ENCODE measurements at regions not wholly inside any gene's neighbourhood (a gene's known extent, or its start where the extent isn't known, plus 50 kb on each side); places are given as distances from the start of the nearest gene placed in this dataset.
"Not testable (repeated sequence)": the region's sequence is repeated elsewhere in the genome, so short reads cannot be mapped to it uniquely, and the experiment has no call there.

- no peak for DNase-seq
- ATAC-seq: no peak
- intact Hi-C loops (cut with DNase I, micrococcal nuclease): no loop called here
These were observed 54.2 kb upstream of the CYP2D6 start for GRCh38 chr22:42184852-42185251.

DNA sequence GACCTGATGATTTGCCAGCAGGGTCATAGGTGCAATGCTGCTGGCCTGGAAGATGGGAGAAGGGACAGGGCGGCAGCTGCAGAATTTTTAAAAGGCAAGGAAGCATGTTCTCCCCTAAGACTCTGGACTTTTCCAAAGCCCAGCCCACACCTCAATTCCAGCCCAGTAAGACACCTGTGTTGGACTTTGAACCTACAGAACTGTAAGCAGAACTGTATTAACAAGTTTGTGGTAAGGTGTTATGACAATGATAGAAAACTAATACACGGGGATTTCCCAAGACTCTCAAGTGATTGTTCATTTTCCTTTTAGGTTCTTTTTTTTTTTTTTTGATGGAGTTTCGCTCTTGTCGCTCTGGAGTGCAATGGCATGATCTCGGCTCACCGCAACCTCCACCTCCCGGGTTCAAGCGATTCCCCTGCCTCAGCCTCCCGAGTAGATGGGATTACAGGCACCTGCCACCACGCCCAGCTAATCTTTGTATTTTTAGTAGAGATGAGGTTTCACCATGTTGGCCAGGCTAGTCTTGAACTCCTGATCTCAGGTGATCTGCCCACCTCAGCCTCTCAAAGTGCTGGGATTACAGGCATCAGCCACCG is 53.0 kb upstream of the CYP2D6 start:
- DNase-seq (peak; percentile 30 to 51), ATAC-seq (peak; percentile 90)
- intact Hi-C loops (cut with DNase I, micrococcal nuclease): not testable (repeated sequence)

GRCh38 chr22:42180349-42180842 is 49.8 kb upstream of the CYP2D6 start:
- DNase-seq (peak in 1 of 2 donors; percentile 43), ATAC-seq (no peak)
- intact Hi-C loops (cut with DNase I, micrococcal nuclease): no loop called here
